ENCODE measurements at regions not wholly inside any gene's neighbourhood (a gene's known extent, or its start where the extent isn't known, plus 50 kb on each side); places are given as distances from the start of the nearest gene placed in this dataset.
"Not testable (repeated sequence)": the region's sequence is repeated elsewhere in the genome, so short reads cannot be mapped to it uniquely, and the experiment has no call there.

GRCh38 chr9:28976250-28976649, 1403.0 kb upstream of the C9orf72 start:
- DNase-seq (ENCODE audit: low read depth, low spot score) = no peak

GRCh38 chr9:28976684-28977083, 1403.4 kb upstream of the C9orf72 start:
- DNase-seq (ENCODE audit: low read depth, low spot score) = no peak

- DNase-seq (ENCODE audit: low read depth, low spot score) = no peak
Measured at GRCh38 chr9:28981129-28981528, 1407.8 kb upstream of the C9orf72 start.

GRCh38 chr9:28981711-28982110, 1408.4 kb upstream of the C9orf72 start:
- no peak for DNase-seq (ENCODE audit: low read depth, low spot score)

GRCh38 chr9:28984016-28984415, 1410.7 kb upstream of the C9orf72 start:
- DNase-seq (ENCODE audit: low read depth, low spot score) = no peak

GRCh38 chr9:28990009-28990408, 1416.7 kb upstream of the C9orf72 start:
- not testable (repeated sequence) for DNase-seq (ENCODE audit: low read depth, low spot score)

- no peak for DNase-seq (ENCODE audit: low read depth, low spot score)
Measured at GRCh38 chr9:28999057-28999456, 1425.8 kb upstream of the C9orf72 start.

GRCh38 chr9:28999806-29000205, 1426.5 kb upstream of the C9orf72 start:
- DNase-seq (ENCODE audit: low read depth, low spot score) = no peak

GRCh38 chr9:29001006-29001405, 1427.7 kb upstream of the C9orf72 start:
- no peak for DNase-seq (ENCODE audit: low read depth, low spot score)

- no peak for DNase-seq (ENCODE audit: low read depth, low spot score)
Measured at GRCh38 chr9:29004988-29005387, 1431.7 kb upstream of the C9orf72 start.

- DNase-seq (ENCODE audit: low read depth, low spot score) = no peak
Measured at GRCh38 chr9:29006628-29007027, 1433.3 kb upstream of the C9orf72 start.

- DNase-seq (ENCODE audit: low read depth, low spot score) = no peak
Measured at GRCh38 chr9:29012911-29013310, 1439.6 kb upstream of the C9orf72 start.

- no peak for DNase-seq (ENCODE audit: low read depth, low spot score)
Measured at GRCh38 chr9:29021632-29022031, 1448.4 kb upstream of the C9orf72 start.

GRCh38 chr9:29038332-29038731, 1465.1 kb upstream of the C9orf72 start:
- DNase-seq (ENCODE audit: low read depth, low spot score) = no peak

- no peak for DNase-seq (ENCODE audit: low read depth, low spot score)
Measured at GRCh38 chr9:29039258-29039657, 1466.0 kb upstream of the C9orf72 start.

GRCh38 chr9:29043072-29043471, 1469.8 kb upstream of the C9orf72 start:
- no peak for DNase-seq (ENCODE audit: low read depth, low spot score)

GRCh38 chr9:29044959-29045358, 1471.7 kb upstream of the C9orf72 start:
- no peak for DNase-seq (ENCODE audit: low read depth, low spot score)

GRCh38 chr9:29060041-29060440, 1486.8 kb upstream of the C9orf72 start:
- no peak for DNase-seq (ENCODE audit: low read depth, low spot score)

- no peak for DNase-seq (ENCODE audit: low read depth, low spot score)
Measured at GRCh38 chr9:29062446-29062845, 1489.2 kb upstream of the C9orf72 start.

GRCh38 chr9:29063031-29063430, 1489.8 kb upstream of the C9orf72 start:
- DNase-seq (ENCODE audit: low read depth, low spot score) = no peak

GRCh38 chr9:29066141-29066640, 1492.9 kb upstream of the C9orf72 start:
- DNase-seq (ENCODE audit: low read depth, low spot score) = no peak

- DNase-seq (ENCODE audit: low read depth, low spot score) = no peak
Measured at GRCh38 chr9:29068461-29068860, 1495.2 kb upstream of the C9orf72 start.

- DNase-seq (ENCODE audit: low read depth, low spot score) = no peak
Measured at GRCh38 chr9:29069376-29069775, 1496.1 kb upstream of the C9orf72 start.

GRCh38 chr9:29078063-29078666, 1504.9 kb upstream of the C9orf72 start:
- DNase-seq (ENCODE audit: low read depth, low spot score) = no peak
